HG03565 (cell line): ENCODE measurements at regions not wholly inside any gene's neighbourhood (a gene's known extent, or its start where the extent isn't known, plus 50 kb on each side); places are given as distances from the start of the nearest gene placed in this dataset.
"Not testable (repeated sequence)": the region's sequence is repeated elsewhere in the genome, so short reads cannot be mapped to it uniquely, and the experiment has no call there.

Experiments used
- ATAC-seq: cut with Tn5 transposase; IDR thresholded peaks from one replicate; pipeline ENCODE4 v1.9.1; 2021; ENCODE audit warnings: mild to moderate bottlenecking, moderate library complexity; ENCODE audit not compliant: unreplicated experiment

- no peak for ATAC-seq
Observed at GRCh38 chr11:134738581-134738980, 326.5 kb upstream of the B3GAT1 start.

GRCh38 chr11:134737563-134738510 lies 325.8 kb upstream of the B3GAT1 start:
- ATAC-seq = no peak

- ATAC-seq = no peak
Observed at GRCh38 chr11:134736251-134736947, 324.4 kb upstream of the B3GAT1 start.

GRCh38 chr11:134734894-134735293 lies 322.9 kb upstream of the B3GAT1 start:
- no peak for ATAC-seq

GRCh38 chr11:134734141-134734845 lies 322.3 kb upstream of the B3GAT1 start:
- ATAC-seq = no peak

GRCh38 chr11:134733646-134734045 lies 321.6 kb upstream of the B3GAT1 start:
- ATAC-seq = no peak

GRCh38 chr11:134731213-134731961 lies 319.3 kb upstream of the B3GAT1 start:
- ATAC-seq = no peak

GRCh38 chr11:134730561-134731212 lies 318.6 kb upstream of the B3GAT1 start:
- no peak for ATAC-seq

- no peak for ATAC-seq
Observed at GRCh38 chr11:134730101-134730500, 318.1 kb upstream of the B3GAT1 start.

- no peak for ATAC-seq
Observed at GRCh38 chr11:134728186-134728585, 316.1 kb upstream of the B3GAT1 start.

GRCh38 chr11:134727636-134728035 lies 315.6 kb upstream of the B3GAT1 start:
- no peak for ATAC-seq

- ATAC-seq = no peak
Observed at GRCh38 chr11:134727204-134727603, 315.2 kb upstream of the B3GAT1 start.

- no peak for ATAC-seq
Observed at GRCh38 chr11:134725716-134726639, 313.9 kb upstream of the B3GAT1 start.

- no peak for ATAC-seq
Observed at GRCh38 chr11:134725211-134725610, 313.2 kb upstream of the B3GAT1 start.

- no peak for ATAC-seq
Observed at GRCh38 chr11:134724779-134725140, 312.7 kb upstream of the B3GAT1 start.

- ATAC-seq = no peak
Observed at GRCh38 chr11:134724106-134724778, 312.2 kb upstream of the B3GAT1 start.

- ATAC-seq = not testable (repeated sequence)
Observed at GRCh38 chr11:134720691-134721070, 308.6 kb upstream of the B3GAT1 start.

- not testable (repeated sequence) for ATAC-seq
Observed at GRCh38 chr11:134719940-134720690, 308.1 kb upstream of the B3GAT1 start.
